ENCODE measurements at regions not wholly inside any gene's neighbourhood (a gene's known extent, or its start where the extent isn't known, plus 50 kb on each side); places are given as distances from the start of the nearest gene placed in this dataset.
A peak's percentile ranks its signal among the peaks of the same experiment; 100 is the strongest.
"Not testable (repeated sequence)": the region's sequence is repeated elsewhere in the genome, so short reads cannot be mapped to it uniquely, and the experiment has no call there.

- no peaks in the 10 kb centered on the region for H3K36me3 ChIP-seq (replicated peaks; ENCODE audit: insufficient read depth, low read depth)
- peaks cover 35% of the 10 kb centered on the region for H3K4me1 ChIP-seq (ENCODE audit: insufficient read depth)
- peak overlapping the region; percentile 48 for H3K4me2 ChIP-seq
- no peaks in the 10 kb centered on the region for H3K9me3 ChIP-seq (ENCODE audit: low read depth)
- WGBS (ENCODE audit: low lambda C conversion rate, missing lambda C conversion rate) = 38% methylated on average over 5 of the region's 5 CpGs
- H3K79me2 ChIP-seq = no peaks in the 10 kb centered on the region
- no peaks in the 10 kb centered on the region for H4K20me1 ChIP-seq (ENCODE audit: insufficient read depth, poor library complexity, severe bottlenecking)
- TF ChIP-seq EZH2 (IDR thresholded peaks at IDR 0.05; ENCODE audit: borderline replicate concordance) = no peak
- TF ChIP-seq, protein P1, sequence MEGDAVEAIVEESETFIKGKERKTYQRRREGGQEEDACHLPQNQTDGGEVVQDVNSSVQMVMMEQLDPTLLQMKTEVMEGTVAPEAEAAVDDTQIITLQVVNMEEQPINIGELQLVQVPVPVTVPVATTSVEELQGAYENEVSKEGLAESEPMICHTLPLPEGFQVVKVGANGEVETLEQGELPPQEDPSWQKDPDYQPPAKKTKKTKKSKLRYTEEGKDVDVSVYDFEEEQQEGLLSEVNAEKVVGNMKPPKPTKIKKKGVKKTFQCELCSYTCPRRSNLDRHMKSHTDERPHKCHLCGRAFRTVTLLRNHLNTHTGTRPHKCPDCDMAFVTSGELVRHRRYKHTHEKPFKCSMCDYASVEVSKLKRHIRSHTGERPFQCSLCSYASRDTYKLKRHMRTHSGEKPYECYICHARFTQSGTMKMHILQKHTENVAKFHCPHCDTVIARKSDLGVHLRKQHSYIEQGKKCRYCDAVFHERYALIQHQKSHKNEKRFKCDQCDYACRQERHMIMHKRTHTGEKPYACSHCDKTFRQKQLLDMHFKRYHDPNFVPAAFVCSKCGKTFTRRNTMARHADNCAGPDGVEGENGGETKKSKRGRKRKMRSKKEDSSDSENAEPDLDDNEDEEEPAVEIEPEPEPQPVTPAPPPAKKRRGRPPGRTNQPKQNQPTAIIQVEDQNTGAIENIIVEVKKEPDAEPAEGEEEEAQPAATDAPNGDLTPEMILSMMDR (IDR thresholded peaks at IDR 0.05; ENCODE audit: poor library complexity) = no peak
- H3K27me3 ChIP-seq = no peaks in the 10 kb centered on the region
- DNase-seq (ENCODE audit: low spot score) = peak; percentile 60
- H2AFZ ChIP-seq = no peak overlapping the region
- H3K4me3 ChIP-seq = no peak overlapping the region
- peak overlapping the region; percentile 95 for H3K27ac ChIP-seq
- H3K9me2 ChIP-seq (replicated peaks; ENCODE audit: insufficient read depth) = no peaks in the 10 kb centered on the region
Measured at GRCh38 chr5:174533751-174534241, 190.6 kb upstream of the MSX2 start.

DNA sequence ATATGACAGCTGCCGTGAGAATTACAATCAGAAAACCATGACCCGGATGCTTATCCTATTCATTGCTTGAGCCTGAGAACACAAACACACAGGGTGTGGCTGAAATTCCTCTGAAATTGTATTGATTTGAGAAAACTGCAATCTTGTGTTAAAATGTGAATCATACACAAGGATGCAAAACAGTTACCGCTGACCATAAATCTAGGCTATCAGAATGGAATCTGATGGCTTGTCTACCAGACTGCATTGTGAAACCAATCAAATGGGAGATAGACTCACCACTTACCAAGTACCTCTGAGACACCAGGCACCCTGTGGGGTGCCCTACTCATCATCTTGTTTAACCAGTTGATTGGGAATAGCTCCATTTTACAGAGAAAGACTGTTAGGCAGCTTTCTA, 188.7 kb upstream of the MSX2 start:
- Histone ChIP-seq H2AFZ (no peak overlapping the region), H3K79me2 (no peaks in the 10 kb centered on the region), H4K20me1 (ENCODE audit: insufficient read depth, poor library complexity, severe bottlenecking) (no peaks in the 10 kb centered on the region), H3K4me1 (ENCODE audit: insufficient read depth) (peaks cover 35% of the 10 kb centered on the region), H3K36me3 (replicated peaks; ENCODE audit: insufficient read depth, low read depth) (no peaks in the 10 kb centered on the region), H3K9me2 (replicated peaks; ENCODE audit: insufficient read depth) (no peaks in the 10 kb centered on the region), H3K4me3 (no peak overlapping the region), H3K27me3 (no peaks in the 10 kb centered on the region), H3K9me3 (ENCODE audit: low read depth) (no peaks in the 10 kb centered on the region), H3K4me2 (no peak overlapping the region), H3K27ac (peak overlapping the region; percentile 95)
- 72% methylated on average over 3 of the region's 3 CpGs for WGBS (ENCODE audit: low lambda C conversion rate, missing lambda C conversion rate)
- no peak for TF ChIP-seq EZH2phosphoT487 (IDR thresholded peaks at IDR 0.05; ENCODE audit: low read depth, severe bottlenecking, unreplicated experiment)
- no peak for TF ChIP-seq EZH2 (IDR thresholded peaks at IDR 0.05; ENCODE audit: borderline replicate concordance)
- TF ChIP-seq, protein P1 (IDR thresholded peaks at IDR 0.05; ENCODE audit: poor library complexity) = no peak
- DNase-seq (ENCODE audit: low spot score) = no peak

GRCh38 chr5:174539823-174540222, 184.6 kb upstream of the MSX2 start:
- not testable (repeated sequence) for H3K27ac ChIP-seq; H3K9me3 ChIP-seq (ENCODE audit: low read depth); H3K36me3 ChIP-seq (replicated peaks; ENCODE audit: insufficient read depth, low read depth); DNase-seq (ENCODE audit: low spot score); H3K79me2 ChIP-seq; H3K9me2 ChIP-seq (replicated peaks; ENCODE audit: insufficient read depth); H3K4me1 ChIP-seq (ENCODE audit: insufficient read depth); H4K20me1 ChIP-seq (ENCODE audit: insufficient read depth, poor library complexity, severe bottlenecking); H3K4me3 ChIP-seq; H3K4me2 ChIP-seq; H2AFZ ChIP-seq; H3K27me3 ChIP-seq
- WGBS (ENCODE audit: low lambda C conversion rate, missing lambda C conversion rate) = 77% methylated on average over 4 of the region's 5 CpGs

DNA sequence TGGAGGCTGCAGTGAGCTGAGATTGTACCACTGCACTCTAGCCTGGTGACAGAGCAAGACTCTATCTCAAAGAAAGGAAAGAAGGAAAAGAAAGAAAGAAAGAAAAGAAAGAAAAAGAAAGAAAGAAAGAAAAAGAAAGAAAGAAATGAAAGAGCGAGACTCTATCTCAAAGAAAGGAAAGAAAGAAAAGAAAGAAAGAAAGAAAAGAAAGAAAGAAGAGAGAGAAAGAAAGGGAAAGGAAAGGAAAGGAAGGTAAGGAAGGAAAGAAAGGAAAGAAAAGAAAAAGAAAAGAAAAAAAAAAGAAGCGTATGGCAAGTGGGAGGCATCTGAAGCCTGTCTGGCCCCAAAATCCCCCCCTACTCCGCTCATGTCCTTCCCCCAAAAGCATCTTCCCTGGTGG, 182.3 kb upstream of the MSX2 start:
- no peaks in the 10 kb centered on the region for H3K4me1 ChIP-seq (ENCODE audit: insufficient read depth)
- H3K36me3 ChIP-seq (replicated peaks; ENCODE audit: insufficient read depth, low read depth) = no peaks in the 10 kb centered on the region
- no peaks in the 10 kb centered on the region for H3K27me3 ChIP-seq
- TF ChIP-seq, protein P1 (IDR thresholded peaks at IDR 0.05; ENCODE audit: poor library complexity) = no peak
- no peaks in the 10 kb centered on the region for H4K20me1 ChIP-seq (ENCODE audit: insufficient read depth, poor library complexity, severe bottlenecking)
- 100% methylated on average over 2 of the region's 3 CpGs for WGBS (ENCODE audit: low lambda C conversion rate, missing lambda C conversion rate)
- no peaks in the 10 kb centered on the region for H3K9me3 ChIP-seq (ENCODE audit: low read depth)
- H3K4me2 ChIP-seq = no peak overlapping the region
- H3K4me3 ChIP-seq = no peak overlapping the region
- H2AFZ ChIP-seq = no peak overlapping the region
- H3K79me2 ChIP-seq = no peaks in the 10 kb centered on the region
- no peak for DNase-seq (ENCODE audit: low spot score)
- H3K9me2 ChIP-seq (replicated peaks; ENCODE audit: insufficient read depth) = no peaks in the 10 kb centered on the region
- H3K27ac ChIP-seq = no peak overlapping the region
